ENCODE measurements at regions not wholly inside any gene's neighbourhood (a gene's known extent, or its start where the extent isn't known, plus 50 kb on each side); places are given as distances from the start of the nearest gene placed in this dataset.

DNA sequence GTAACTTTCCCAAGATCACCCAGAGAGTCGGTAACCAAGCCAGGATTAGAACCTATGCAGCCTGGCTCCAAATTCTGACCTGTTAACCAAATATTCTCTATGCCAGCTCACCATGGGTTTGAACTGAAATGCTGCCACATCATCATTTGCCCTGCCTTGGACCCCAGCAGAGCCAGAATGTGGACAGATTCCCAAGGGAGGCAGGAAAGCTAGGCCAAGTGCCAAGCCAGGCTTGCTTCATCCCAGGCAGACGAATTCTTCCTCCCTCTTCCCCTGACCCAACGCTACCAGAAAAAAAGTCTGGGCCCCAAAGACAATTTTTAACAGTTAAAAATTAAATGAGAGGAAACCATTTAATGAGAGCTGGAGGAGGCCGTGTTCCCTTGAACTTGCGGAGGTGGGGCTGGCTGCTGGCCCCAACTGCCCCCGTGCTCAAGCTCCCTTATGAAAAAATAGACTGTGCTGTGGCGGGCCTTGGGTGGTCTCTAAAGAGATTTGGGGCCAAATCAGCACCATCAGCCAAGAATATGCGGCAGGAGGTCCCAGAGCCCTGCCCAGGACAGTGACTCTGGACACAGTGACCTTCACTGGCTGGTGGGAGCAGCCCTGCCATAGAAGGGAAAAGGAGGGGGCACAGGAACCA is 184.1 kb upstream of the SYT13 start:
- no peak for TF ChIP-seq ZBTB7A (IDR thresholded peaks at IDR 0.05; ENCODE audit: low read depth)
- no peak for TF ChIP-seq TAF1 (IDR thresholded peaks at IDR 0.05; ENCODE audit: low read depth)
- TF ChIP-seq, protein P1, sequence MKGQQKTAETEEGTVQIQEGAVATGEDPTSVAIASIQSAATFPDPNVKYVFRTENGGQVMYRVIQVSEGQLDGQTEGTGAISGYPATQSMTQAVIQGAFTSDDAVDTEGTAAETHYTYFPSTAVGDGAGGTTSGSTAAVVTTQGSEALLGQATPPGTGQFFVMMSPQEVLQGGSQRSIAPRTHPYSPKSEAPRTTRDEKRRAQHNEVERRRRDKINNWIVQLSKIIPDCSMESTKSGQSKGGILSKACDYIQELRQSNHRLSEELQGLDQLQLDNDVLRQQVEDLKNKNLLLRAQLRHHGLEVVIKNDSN (IDR thresholded peaks at IDR 0.05), result no peak
- no peak for TF ChIP-seq NFIC (IDR thresholded peaks at IDR 0.05)
- no peak for TF ChIP-seq CREB1 (IDR thresholded peaks at IDR 0.05; ENCODE audit: low read depth)
- TF ChIP-seq EGR1 (IDR thresholded peaks at IDR 0.05), result no peak
- TF ChIP-seq TCF12 (IDR thresholded peaks at IDR 0.05; ENCODE audit: low read depth), result no peak
- no peak for TF ChIP-seq CEBPB (IDR thresholded peaks at IDR 0.05)
- TF ChIP-seq, protein P2, sequence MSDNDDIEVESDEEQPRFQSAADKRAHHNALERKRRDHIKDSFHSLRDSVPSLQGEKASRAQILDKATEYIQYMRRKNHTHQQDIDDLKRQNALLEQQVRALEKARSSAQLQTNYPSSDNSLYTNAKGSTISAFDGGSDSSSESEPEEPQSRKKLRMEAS (IDR thresholded peaks at IDR 0.05), result no peak
- TF ChIP-seq, protein P3, sequence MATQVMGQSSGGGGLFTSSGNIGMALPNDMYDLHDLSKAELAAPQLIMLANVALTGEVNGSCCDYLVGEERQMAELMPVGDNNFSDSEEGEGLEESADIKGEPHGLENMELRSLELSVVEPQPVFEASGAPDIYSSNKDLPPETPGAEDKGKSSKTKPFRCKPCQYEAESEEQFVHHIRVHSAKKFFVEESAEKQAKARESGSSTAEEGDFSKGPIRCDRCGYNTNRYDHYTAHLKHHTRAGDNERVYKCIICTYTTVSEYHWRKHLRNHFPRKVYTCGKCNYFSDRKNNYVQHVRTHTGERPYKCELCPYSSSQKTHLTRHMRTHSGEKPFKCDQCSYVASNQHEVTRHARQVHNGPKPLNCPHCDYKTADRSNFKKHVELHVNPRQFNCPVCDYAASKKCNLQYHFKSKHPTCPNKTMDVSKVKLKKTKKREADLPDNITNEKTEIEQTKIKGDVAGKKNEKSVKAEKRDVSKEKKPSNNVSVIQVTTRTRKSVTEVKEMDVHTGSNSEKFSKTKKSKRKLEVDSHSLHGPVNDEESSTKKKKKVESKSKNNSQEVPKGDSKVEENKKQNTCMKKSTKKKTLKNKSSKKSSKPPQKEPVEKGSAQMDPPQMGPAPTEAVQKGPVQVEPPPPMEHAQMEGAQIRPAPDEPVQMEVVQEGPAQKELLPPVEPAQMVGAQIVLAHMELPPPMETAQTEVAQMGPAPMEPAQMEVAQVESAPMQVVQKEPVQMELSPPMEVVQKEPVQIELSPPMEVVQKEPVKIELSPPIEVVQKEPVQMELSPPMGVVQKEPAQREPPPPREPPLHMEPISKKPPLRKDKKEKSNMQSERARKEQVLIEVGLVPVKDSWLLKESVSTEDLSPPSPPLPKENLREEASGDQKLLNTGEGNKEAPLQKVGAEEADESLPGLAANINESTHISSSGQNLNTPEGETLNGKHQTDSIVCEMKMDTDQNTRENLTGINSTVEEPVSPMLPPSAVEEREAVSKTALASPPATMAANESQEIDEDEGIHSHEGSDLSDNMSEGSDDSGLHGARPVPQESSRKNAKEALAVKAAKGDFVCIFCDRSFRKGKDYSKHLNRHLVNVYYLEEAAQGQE (IDR thresholded peaks at IDR 0.05; ENCODE audit: low read depth), result no peak
- no peak for TF ChIP-seq EP300 (IDR thresholded peaks at IDR 0.05; ENCODE audit: borderline replicate concordance)
- no peak for TF ChIP-seq YY1 (IDR thresholded peaks at IDR 0.05; ENCODE audit: low read depth)
- TF ChIP-seq TEAD4 (IDR thresholded peaks at IDR 0.05), result no peak

DNA sequence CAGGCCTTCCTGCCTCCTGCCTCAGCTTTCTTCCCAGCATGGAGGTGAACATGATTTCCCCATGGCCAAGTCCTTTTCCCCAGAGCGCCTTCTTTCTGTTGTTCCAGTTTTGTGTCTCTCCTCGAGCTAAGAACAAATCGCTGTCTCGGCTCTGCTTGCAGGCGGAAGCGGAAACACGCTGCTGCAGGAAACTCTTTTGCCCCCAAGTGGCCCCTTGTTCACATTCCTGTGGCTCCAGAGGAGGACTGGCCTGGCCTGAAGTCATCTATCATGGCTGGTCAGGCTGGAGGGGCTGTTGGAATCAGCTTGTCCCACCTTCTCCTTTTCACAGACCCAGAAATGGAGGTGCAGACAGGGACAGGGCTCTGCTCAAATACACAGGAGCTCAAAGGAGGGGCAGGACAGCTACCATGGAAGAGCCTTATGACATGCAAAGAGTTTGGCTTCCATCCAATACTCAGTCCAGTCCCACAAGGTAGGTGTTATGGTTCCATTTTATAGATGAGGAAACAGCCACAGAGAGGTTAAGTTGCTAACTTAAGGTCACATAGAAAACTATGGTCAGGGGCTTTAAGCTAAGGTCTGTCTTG is 182.2 kb upstream of the SYT13 start:
- TF ChIP-seq TCF12 (IDR thresholded peaks at IDR 0.05; ENCODE audit: low read depth) (no peak), TAF1 (IDR thresholded peaks at IDR 0.05; ENCODE audit: low read depth) (no peak), ZBTB7A (IDR thresholded peaks at IDR 0.05; ENCODE audit: low read depth) (no peak), EP300 (IDR thresholded peaks at IDR 0.05; ENCODE audit: borderline replicate concordance) (no peak), TEAD4 (IDR thresholded peaks at IDR 0.05) (no peak), RAD21 (IDR thresholded peaks at IDR 0.05; ENCODE audit: low read depth) (no peak), CREB1 (IDR thresholded peaks at IDR 0.05; ENCODE audit: low read depth) (no peak), CEBPB (IDR thresholded peaks at IDR 0.05) (no peak), YY1 (IDR thresholded peaks at IDR 0.05; ENCODE audit: low read depth) (no peak), NFIC (IDR thresholded peaks at IDR 0.05) (no peak), FOXM1 (IDR thresholded peaks at IDR 0.05; ENCODE audit: borderline replicate concordance, low read depth) (no peak), EGR1 (IDR thresholded peaks at IDR 0.05) (no peak)
- TF ChIP-seq, protein P3 (IDR thresholded peaks at IDR 0.05; ENCODE audit: low read depth), result no peak
- TF ChIP-seq, protein P2 (IDR thresholded peaks at IDR 0.05), result no peak
- TF ChIP-seq, protein P1 (IDR thresholded peaks at IDR 0.05), result no peak

DNA sequence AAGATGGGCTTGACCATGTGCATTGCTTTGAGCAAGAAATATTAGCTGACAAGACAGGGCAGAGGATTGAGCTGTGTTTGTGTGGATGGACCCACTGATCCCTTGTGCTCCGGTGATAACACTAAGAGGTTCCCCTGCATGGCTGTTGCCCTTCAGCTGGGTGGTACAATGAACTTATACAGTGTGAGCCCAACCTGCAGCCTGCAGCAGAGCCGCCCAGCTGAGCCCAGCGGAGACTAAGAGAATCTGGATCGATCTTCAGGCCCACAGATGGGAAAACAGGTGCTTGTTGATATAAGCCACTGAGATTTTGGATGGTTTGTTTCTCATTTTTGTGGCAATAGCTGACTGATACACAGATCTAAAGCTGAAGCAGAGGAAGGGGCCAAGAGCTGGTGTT is 177.4 kb upstream of the SYT13 start:
- TF ChIP-seq CREB1 (IDR thresholded peaks at IDR 0.05; ENCODE audit: low read depth), result no peak
- TF ChIP-seq, protein P2 (IDR thresholded peaks at IDR 0.05), result no peak
- TF ChIP-seq ZBTB7A (IDR thresholded peaks at IDR 0.05; ENCODE audit: low read depth), result no peak
- TF ChIP-seq TEAD4 (IDR thresholded peaks at IDR 0.05), result no peak
- no peak for TF ChIP-seq YY1 (IDR thresholded peaks at IDR 0.05; ENCODE audit: low read depth)
- TF ChIP-seq CEBPB (IDR thresholded peaks at IDR 0.05), result no peak
- no peak for TF ChIP-seq FOXM1 (IDR thresholded peaks at IDR 0.05; ENCODE audit: borderline replicate concordance, low read depth)
- no peak for TF ChIP-seq TCF12 (IDR thresholded peaks at IDR 0.05; ENCODE audit: low read depth)
- no peak for TF ChIP-seq NFIC (IDR thresholded peaks at IDR 0.05)
- no peak for TF ChIP-seq EP300 (IDR thresholded peaks at IDR 0.05; ENCODE audit: borderline replicate concordance)
- TF ChIP-seq EGR1 (IDR thresholded peaks at IDR 0.05), result no peak
- TF ChIP-seq, protein P3 (IDR thresholded peaks at IDR 0.05; ENCODE audit: low read depth), result no peak
- no peak for TF ChIP-seq RAD21 (IDR thresholded peaks at IDR 0.05; ENCODE audit: low read depth)

Measured in Ishikawa (cell line).